ENCODE measurements at regions not wholly inside any gene's neighbourhood (a gene's known extent, or its start where the extent isn't known, plus 50 kb on each side); places are given as distances from the start of the nearest gene placed in this dataset.

GRCh38 chr1:208935517-208936187 is 647.9 kb upstream of the CAMK1G start:
- ChIA-PET POLR2A (no interaction called here), CTCF (no interaction called here)
- Mint-ChIP-seq H3K27ac (no peak overlapping the region), H3K9me3 (no peaks in the 10 kb centered on the region), H3K4me3 (no peak overlapping the region), H3K36me3 (ENCODE audit: low read depth) (no peaks in the 10 kb centered on the region), H3K27me3 (peaks cover 5% of the 10 kb centered on the region), H3K4me1 (ENCODE audit: low read depth) (no peaks in the 10 kb centered on the region)
- no peak for ATAC-seq (ENCODE audit: poor library complexity)
- no peaks in the 10 kb centered on the region for H3K27me3 ChIP-seq (ENCODE audit: control insufficient read depth in 1 of 2, insufficient read depth in 2 of 2, low read length in 2 of 2)
- no peaks in the 10 kb centered on the region for H3K36me3 ChIP-seq (ENCODE audit: insufficient read depth, low read length)
- H3K4me3 ChIP-seq (ENCODE audit: low read length) = no peak overlapping the region
- TF ChIP-seq CTCF (IDR thresholded peaks at IDR 0.05) = no peak
- DNase-seq = no peak
- H3K4me1 ChIP-seq (ENCODE audit: insufficient read depth, low read length) = no peaks in the 10 kb centered on the region
- intact Hi-C loops (cut with DNase I, micrococcal nuclease) = no loop called here
- no peak overlapping the region for H3K27ac ChIP-seq (ENCODE audit: low read depth in 1 of 2, low read length in 2 of 2)
- no peaks in the 10 kb centered on the region for H3K9me3 ChIP-seq (ENCODE audit: control insufficient read depth in 1 of 2, insufficient read depth in 1 of 2, low read length in 2 of 2)

- Mint-ChIP-seq H3K36me3 (ENCODE audit: low read depth) (no peaks in the 10 kb centered on the region), H3K9me3 (no peaks in the 10 kb centered on the region), H3K27ac (no peak overlapping the region), H3K4me3 (no peak overlapping the region), H3K27me3 (peaks cover 16% of the 10 kb centered on the region), H3K4me1 (ENCODE audit: low read depth) (no peaks in the 10 kb centered on the region)
- ChIA-PET POLR2A (no interaction called here), CTCF (no interaction called here)
- ATAC-seq (ENCODE audit: poor library complexity) = no peak
- no peaks in the 10 kb centered on the region for H3K27me3 ChIP-seq (ENCODE audit: control insufficient read depth in 1 of 2, insufficient read depth in 2 of 2, low read length in 2 of 2)
- TF ChIP-seq CTCF (IDR thresholded peaks at IDR 0.05) = no peak
- no peaks in the 10 kb centered on the region for H3K4me1 ChIP-seq (ENCODE audit: insufficient read depth, low read length)
- no peak overlapping the region for H3K4me3 ChIP-seq (ENCODE audit: low read length)
- intact Hi-C loops (cut with DNase I, micrococcal nuclease) = no loop called here
- H3K27ac ChIP-seq (ENCODE audit: low read depth in 1 of 2, low read length in 2 of 2) = no peak overlapping the region
- H3K36me3 ChIP-seq (ENCODE audit: insufficient read depth, low read length) = no peaks in the 10 kb centered on the region
- no peak for DNase-seq
- H3K9me3 ChIP-seq (ENCODE audit: control insufficient read depth in 1 of 2, insufficient read depth in 1 of 2, low read length in 2 of 2) = no peaks in the 10 kb centered on the region
These were observed 643.9 kb upstream of the CAMK1G start for GRCh38 chr1:208939537-208940085.

- no peak overlapping the region for H3K4me3 Mint-ChIP-seq
- ATAC-seq (ENCODE audit: poor library complexity) = no peak
- intact Hi-C loops (cut with DNase I, micrococcal nuclease) = no loop called here
- CTCF ChIA-PET = no interaction called here
- Histone ChIP-seq H3K36me3 (ENCODE audit: insufficient read depth, low read length) (no peaks in the 10 kb centered on the region), H3K9me3 (ENCODE audit: control insufficient read depth in 1 of 2, insufficient read depth in 1 of 2, low read length in 2 of 2) (no peaks in the 10 kb centered on the region), H3K27me3 (ENCODE audit: control insufficient read depth in 1 of 2, insufficient read depth in 2 of 2, low read length in 2 of 2) (no peaks in the 10 kb centered on the region), H3K4me1 (ENCODE audit: insufficient read depth, low read length) (no peaks in the 10 kb centered on the region), H3K27ac (ENCODE audit: low read depth in 1 of 2, low read length in 2 of 2) (no peak overlapping the region), H3K4me3 (ENCODE audit: low read length) (no peak overlapping the region)
- no peak for TF ChIP-seq CTCF (IDR thresholded peaks at IDR 0.05)
- POLR2A ChIA-PET = interaction anchor here (0.6 kb wide), 1 partner anchor 459 kb away, joined by 5 read pairs; no protein-coding TSS in a partner anchor
- no peak overlapping the region for H3K27ac Mint-ChIP-seq
- DNase-seq = no peak
- H3K36me3 Mint-ChIP-seq (ENCODE audit: low read depth) = no peaks in the 10 kb centered on the region
- no peaks in the 10 kb centered on the region for H3K9me3 Mint-ChIP-seq
- no peaks in the 10 kb centered on the region for H3K4me1 Mint-ChIP-seq (ENCODE audit: low read depth)
- peaks cover 27% of the 10 kb centered on the region for H3K27me3 Mint-ChIP-seq
These were observed 641.0 kb upstream of the CAMK1G start for GRCh38 chr1:208942394-208943130.
